ENCODE measurements at regions not wholly inside any gene's neighbourhood (a gene's known extent, or its start where the extent isn't known, plus 50 kb on each side); places are given as distances from the start of the nearest gene placed in this dataset.

DNA sequence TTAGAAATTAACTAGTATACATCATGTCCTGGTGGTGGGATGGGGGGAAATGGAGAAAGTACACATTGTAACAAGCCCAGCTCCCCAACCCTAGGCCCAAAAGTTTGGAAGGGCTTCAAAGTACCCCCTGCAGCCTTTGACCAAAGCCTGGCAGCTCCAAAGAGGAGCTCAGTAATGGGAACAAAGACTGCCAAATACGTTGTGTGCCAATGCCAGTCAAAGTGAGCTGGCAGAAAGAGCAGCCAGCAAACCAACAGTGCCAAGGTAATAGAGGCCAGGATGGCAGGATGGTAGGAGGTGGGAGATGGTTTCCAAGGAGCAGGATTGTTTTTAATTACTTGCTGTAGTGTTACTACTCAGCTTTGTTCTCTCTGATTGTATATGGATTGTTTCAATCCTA, 248.3 kb downstream of the COX7C start:
- H3K79me2 ChIP-seq (ENCODE audit: control insufficient read depth, insufficient read depth, low read length) = no peaks in the 10 kb centered on the region
- DNase-seq (ENCODE audit: low read depth, low spot score) = no peak

DNA sequence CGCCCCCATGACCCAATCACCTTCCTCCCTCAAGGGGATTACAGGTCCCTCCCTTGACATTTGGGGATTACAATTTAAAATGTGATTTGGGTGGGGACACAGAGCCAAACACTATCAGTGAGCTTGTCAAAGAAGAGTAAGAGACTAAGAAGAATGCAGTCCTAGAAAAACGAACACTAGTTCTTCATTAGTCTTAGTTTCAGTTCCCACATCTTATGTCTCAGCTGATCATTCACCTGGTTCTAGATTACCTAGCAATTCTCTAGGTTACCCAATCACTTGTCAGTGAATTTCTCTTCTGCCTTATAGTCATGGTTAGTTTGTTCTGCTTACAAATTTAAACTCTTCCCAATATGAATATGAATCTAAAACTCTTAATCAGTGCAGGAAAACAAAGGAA, 251.5 kb downstream of the COX7C start:
- dilution Hi-C loops (cut with MboI; ENCODE audit: extremely low pct_ligation_motif_present, low sequenced_read_pairs) = no loop called here
- H3K27ac ChIP-seq (ENCODE audit: control insufficient read depth, insufficient read depth, low read length) = no peak overlapping the region
- FAIRE-seq (no peak), DNase-seq (ENCODE audit: low read depth, low spot score) (no peak)
- H3K4me3 ChIP-seq (ENCODE audit: control insufficient read depth in 2 of 3, extremely low read depth in 1 of 3, insufficient read depth in 2 of 3, low read depth in 1 of 3, low read length in 3 of 3) = no peak overlapping the region
- no peak for TF ChIP-seq EZH2 (IDR thresholded peaks at IDR 0.05; ENCODE audit: low read length)
- TF ChIP-seq, protein P1, sequence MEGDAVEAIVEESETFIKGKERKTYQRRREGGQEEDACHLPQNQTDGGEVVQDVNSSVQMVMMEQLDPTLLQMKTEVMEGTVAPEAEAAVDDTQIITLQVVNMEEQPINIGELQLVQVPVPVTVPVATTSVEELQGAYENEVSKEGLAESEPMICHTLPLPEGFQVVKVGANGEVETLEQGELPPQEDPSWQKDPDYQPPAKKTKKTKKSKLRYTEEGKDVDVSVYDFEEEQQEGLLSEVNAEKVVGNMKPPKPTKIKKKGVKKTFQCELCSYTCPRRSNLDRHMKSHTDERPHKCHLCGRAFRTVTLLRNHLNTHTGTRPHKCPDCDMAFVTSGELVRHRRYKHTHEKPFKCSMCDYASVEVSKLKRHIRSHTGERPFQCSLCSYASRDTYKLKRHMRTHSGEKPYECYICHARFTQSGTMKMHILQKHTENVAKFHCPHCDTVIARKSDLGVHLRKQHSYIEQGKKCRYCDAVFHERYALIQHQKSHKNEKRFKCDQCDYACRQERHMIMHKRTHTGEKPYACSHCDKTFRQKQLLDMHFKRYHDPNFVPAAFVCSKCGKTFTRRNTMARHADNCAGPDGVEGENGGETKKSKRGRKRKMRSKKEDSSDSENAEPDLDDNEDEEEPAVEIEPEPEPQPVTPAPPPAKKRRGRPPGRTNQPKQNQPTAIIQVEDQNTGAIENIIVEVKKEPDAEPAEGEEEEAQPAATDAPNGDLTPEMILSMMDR (optimal IDR thresholded peaks at IDR 0.05 in 1 of 3, IDR thresholded peaks at IDR 0.05 in 1 of 3, conservative IDR thresholded peaks at IDR 0.05 in 1 of 3; ENCODE audit: extremely low read depth in 1 of 3, insufficient read depth in 2 of 3, low read length in 3 of 3) = no peak
- H3K27me3 ChIP-seq (ENCODE audit: control insufficient read depth, extremely low read depth, insufficient read depth, low read length) = no peaks in the 10 kb centered on the region
- H3K9me1 ChIP-seq (ENCODE audit: control insufficient read depth, extremely low read depth, insufficient read depth, low read length) = no peaks in the 10 kb centered on the region
- H3K4me2 ChIP-seq (ENCODE audit: control insufficient read depth, extremely low read depth, insufficient read depth, low read depth, low read length) = no peak overlapping the region
- H3K79me2 ChIP-seq (ENCODE audit: control insufficient read depth, insufficient read depth, low read length) = no peaks in the 10 kb centered on the region
- no peaks in the 10 kb centered on the region for H3K4me1 ChIP-seq (ENCODE audit: control insufficient read depth, extremely low read depth, insufficient read depth, low read length)
- no peak overlapping the region for H3K9ac ChIP-seq (ENCODE audit: control insufficient read depth, extremely low read depth, insufficient read depth, low read length)
- no peak overlapping the region for H2AFZ ChIP-seq (ENCODE audit: control insufficient read depth, low read length)
- H4K20me1 ChIP-seq (ENCODE audit: control insufficient read depth, extremely low read depth, insufficient read depth, low read length) = no peaks in the 10 kb centered on the region
- no peaks in the 10 kb centered on the region for H3K9me3 ChIP-seq (ENCODE audit: control insufficient read depth, low read depth, low read length)
- H3K36me3 ChIP-seq (ENCODE audit: control insufficient read depth in 2 of 2, extremely low read depth in 1 of 2, insufficient read depth in 2 of 2, low read length in 2 of 2) = no peaks in the 10 kb centered on the region

More for the DNA sequence above, 248.3 kb downstream of the COX7C start:
- Histone ChIP-seq H3K9me3 (ENCODE audit: control insufficient read depth, low read depth, low read length) (no peaks in the 10 kb centered on the region), H3K4me2 (ENCODE audit: control insufficient read depth, extremely low read depth, insufficient read depth, low read depth, low read length) (no peak overlapping the region), H3K4me3 (ENCODE audit: control insufficient read depth in 2 of 3, extremely low read depth in 1 of 3, insufficient read depth in 2 of 3, low read depth in 1 of 3, low read length in 3 of 3) (no peak overlapping the region), H3K9ac (ENCODE audit: control insufficient read depth, extremely low read depth, insufficient read depth, low read length) (no peak overlapping the region), H2AFZ (ENCODE audit: control insufficient read depth, low read length) (no peak overlapping the region), H3K9me1 (ENCODE audit: control insufficient read depth, extremely low read depth, insufficient read depth, low read length) (no peaks in the 10 kb centered on the region), H3K27ac (ENCODE audit: control insufficient read depth, insufficient read depth, low read length) (no peak overlapping the region), H4K20me1 (ENCODE audit: control insufficient read depth, extremely low read depth, insufficient read depth, low read length) (no peaks in the 10 kb centered on the region), H3K4me1 (ENCODE audit: control insufficient read depth, extremely low read depth, insufficient read depth, low read length) (no peaks in the 10 kb centered on the region), H3K27me3 (ENCODE audit: control insufficient read depth, extremely low read depth, insufficient read depth, low read length) (no peaks in the 10 kb centered on the region), H3K36me3 (ENCODE audit: control insufficient read depth in 2 of 2, extremely low read depth in 1 of 2, insufficient read depth in 2 of 2, low read length in 2 of 2) (no peaks in the 10 kb centered on the region)
- dilution Hi-C loops (cut with MboI; ENCODE audit: extremely low pct_ligation_motif_present, low sequenced_read_pairs) = no loop called here
- no peak for TF ChIP-seq EZH2 (IDR thresholded peaks at IDR 0.05; ENCODE audit: low read length)
- TF ChIP-seq, protein P1 (optimal IDR thresholded peaks at IDR 0.05 in 1 of 3, IDR thresholded peaks at IDR 0.05 in 1 of 3, conservative IDR thresholded peaks at IDR 0.05 in 1 of 3; ENCODE audit: extremely low read depth in 1 of 3, insufficient read depth in 2 of 3, low read length in 3 of 3) = no peak
- FAIRE-seq = no peak
